SW 1271 (cell line): ENCODE measurements at regions not wholly inside any gene's neighbourhood (a gene's known extent, or its start where the extent isn't known, plus 50 kb on each side); places are given as distances from the start of the nearest gene placed in this dataset.
A peak's percentile ranks its signal among the peaks of the same experiment; 100 is the strongest.
"Not testable (repeated sequence)": the region's sequence is repeated elsewhere in the genome, so short reads cannot be mapped to it uniquely, and the experiment has no call there.

ENCODE experiments used
- DNase-seq, 2 experiments: peaks; one replicate each; lab custom pipeline; 2025; lab: John Stamatoyannopoulos, UW

DNA sequence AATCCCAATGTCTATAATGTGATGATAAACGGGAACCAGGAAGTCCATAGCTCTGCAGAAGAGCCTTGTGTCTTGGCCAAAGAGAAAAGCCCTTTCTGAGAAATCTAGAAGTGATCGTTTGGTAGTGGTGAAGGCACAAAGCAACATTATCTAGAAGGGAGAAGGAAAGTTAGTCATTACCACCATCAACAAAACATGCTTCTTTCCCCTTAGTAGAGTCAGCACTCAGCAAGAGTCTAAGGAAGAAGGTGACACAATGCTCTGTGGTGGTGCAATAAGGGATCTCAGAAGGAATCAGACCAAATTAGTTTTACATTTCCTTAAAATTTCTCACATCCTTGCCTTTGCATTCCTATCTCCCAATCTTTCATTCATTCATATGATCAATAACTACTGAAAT, 134.4 kb upstream of the PRDX6 start:
- no peak for DNase-seq

DNA sequence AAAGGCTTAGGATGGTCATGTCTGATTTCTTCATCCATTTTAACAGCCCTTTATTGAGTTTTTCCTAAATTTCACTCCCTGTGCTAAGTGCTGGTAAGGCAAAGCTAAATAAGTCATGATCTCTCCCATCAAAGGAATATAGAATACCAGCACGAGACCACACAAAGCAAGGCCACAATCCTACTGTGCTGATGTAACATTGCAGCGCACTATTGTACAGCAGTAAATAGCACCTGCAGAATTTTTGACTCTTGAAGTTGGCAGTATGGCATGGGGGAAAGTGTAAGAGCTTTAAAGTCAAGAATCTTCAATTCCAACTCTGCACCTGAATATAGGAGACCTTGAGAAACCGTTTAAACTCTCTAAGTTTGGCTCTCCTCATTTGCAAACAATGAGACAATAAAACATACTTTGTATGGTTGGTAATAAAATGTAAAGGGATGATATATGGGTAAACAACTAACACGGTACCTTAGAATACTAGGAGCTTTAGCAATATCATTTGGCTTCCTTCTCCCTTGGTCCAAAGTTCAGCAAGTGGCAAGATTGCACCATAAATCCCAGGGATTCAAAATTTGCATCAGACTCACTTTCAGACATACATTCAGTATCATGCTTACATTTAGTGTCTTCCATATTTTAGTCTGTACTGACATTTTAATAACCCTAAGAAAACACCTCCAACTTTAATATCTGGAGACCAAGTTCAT, 132.9 kb upstream of the PRDX6 start:
- DNase-seq: no peak

DNA sequence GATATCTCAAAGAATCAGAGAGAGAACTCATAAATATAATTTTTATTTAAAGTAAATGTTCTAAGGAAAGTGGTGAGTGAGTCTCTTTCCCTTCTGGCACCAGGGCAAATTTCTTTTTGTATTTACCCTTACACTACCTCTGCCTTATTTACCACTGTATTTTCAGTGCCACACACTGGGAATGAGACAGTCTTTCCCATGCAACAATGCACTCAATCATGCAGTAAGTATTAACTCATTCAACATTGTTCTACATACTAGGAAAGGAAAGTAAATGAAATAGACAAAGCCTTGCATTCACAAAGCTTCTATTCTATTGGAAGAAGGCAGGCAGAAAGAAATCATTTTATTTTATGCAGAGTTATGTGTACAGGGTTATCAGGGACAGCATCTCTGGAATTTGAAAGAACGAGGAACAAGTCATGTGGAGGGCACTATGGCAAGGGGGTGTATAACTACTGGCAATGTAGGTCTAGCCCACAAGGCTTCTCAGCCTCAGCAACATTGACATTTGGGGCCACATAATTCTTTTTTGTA, 129.8 kb upstream of the PRDX6 start:
- DNase-seq: no peak

DNA sequence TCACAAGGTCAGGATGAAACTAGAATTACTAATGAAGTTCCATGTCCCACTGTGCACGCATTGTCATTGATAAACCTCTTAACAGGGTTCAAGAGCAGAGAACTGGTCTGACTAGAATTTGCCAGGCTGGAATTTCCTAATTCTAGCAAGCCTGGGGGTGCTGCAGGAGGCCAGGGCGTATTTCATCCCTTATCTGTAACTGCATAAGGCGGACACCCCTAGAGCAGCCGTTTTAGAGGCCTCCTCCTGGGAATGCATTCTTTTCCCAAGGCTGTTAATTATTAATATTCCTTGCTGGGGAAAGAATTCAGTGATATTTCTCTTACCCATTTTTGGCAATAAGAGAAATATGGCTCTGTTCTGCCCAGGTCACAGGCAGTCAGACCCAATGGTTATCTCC, 124.5 kb upstream of the PRDX6 start:
- DNase-seq: not testable (repeated sequence)

DNA sequence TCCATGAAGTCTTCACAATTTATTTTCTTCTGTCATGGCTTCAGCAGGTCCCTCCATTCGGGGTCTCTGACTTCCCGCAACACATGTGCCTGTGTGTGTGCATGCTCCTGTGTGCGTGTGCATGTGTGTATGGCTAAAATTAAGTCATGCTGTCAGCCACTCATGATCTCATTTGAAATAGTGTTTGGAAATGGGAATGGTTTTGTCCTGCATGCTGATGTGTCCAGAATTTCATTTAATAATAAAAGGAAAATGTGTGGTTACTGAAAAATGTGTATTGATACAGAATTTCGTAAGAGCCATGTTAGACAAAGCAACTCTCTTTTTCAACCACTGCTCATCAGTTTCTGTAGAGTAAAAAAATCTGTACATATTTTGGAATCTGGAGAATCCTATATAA, 123.8 kb upstream of the PRDX6 start:
- no peak for DNase-seq

DNA sequence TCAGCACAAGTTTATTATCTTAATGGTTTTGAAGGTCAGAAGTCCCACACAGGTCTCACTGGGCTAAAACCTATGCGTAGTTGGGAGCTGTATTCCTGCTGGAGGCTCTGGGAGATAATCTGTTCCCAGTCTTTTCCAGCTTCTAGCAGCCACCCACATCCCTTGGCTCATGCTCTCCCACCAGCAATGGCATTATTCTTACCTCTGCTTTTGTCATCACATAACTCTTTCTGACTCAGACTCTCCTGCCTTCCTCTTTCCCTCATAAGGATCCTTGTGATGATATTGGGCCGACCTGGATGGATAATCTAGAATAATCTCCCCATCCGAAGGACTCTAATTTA, 122.2 kb upstream of the PRDX6 start:
- DNase-seq: no peak

DNA sequence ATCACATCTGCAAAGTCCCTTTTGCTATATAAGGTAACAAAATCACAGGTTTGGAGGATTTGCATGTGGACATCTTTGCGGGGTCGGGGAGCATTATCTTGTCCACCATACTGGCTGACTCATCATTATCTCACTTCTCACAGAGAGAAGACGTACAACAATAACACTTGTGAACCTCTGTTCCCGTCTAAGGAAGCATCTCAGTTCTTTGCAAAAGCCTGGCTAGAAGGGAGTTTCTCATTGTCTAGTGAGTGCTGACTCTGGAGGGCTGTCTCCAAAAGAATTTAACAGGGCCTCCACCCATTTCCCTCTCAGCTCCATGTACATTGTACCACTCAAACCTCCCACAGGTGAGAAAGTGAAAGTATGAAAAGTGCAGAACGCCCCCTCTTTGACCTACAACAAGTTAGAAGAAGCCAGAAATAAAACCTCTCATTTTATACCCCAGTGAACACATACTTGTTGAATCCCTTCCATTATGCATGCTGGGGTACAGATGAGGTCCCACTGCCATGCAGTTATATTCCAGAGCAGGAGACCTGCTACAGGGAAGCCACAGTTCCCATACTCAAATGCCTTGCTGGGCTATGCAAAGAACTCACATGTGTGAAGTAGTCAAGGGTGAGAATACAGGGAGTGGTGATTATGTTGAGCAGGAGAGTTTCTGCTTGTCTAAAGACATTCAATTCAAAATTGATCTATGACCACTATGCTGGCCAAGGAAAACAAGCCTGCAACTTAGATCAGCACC, 121.7 kb upstream of the PRDX6 start:
- no peak for DNase-seq

DNA sequence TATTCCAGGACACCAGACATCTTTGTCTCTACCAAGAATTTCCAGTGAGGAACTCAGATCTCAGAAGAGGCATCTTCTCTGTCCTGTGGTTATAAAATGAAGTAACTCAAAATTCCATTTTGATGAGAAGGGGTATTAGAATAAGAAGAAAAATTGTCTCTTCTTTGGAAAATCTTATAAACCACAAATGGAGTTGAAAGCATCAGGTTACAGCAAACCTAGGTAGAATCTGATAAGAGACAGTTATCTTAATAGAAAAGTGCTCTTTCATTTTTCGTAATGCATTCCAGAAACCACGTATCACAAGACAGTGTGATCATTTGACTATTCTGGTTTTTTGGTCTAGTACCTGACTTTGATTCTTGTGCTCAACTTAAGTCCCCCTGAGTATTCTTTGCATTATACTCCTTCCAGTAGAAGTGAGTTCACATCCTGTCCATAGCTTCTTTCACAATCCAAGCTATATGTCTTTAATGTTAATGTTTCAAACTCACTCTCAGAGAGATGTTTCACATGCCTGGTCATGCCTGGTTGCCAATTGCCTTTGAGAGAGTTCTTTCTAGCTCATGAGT, 120.9 kb upstream of the PRDX6 start:
- no peak for DNase-seq

DNA sequence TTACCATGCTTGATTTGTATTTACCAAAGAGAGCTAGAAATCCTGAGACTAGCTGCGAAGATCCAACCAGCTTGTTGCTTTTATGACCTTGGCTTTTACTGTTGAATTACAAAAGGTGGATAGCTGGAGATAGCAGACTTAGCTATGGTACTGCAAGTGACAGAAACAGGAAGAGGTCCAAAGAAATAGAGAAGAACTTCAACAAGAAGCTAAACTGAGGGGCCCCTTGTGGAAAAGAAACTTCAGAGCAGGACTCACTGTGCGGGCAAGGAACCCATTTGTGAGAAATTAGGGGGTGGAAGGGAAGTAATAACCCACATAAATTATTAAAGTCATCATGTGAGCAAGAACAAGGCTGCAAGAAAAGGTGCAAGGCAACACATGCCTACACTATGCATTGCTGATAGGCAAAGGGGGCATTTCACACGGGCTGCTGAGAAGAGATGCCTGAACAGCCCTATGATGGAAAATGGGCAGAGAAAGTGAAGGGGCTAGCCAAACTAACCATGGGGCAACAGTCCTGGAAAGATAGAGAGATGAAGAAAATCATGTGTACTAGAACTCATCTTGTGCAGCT, 116.6 kb upstream of the PRDX6 start:
- no peak for DNase-seq

DNA sequence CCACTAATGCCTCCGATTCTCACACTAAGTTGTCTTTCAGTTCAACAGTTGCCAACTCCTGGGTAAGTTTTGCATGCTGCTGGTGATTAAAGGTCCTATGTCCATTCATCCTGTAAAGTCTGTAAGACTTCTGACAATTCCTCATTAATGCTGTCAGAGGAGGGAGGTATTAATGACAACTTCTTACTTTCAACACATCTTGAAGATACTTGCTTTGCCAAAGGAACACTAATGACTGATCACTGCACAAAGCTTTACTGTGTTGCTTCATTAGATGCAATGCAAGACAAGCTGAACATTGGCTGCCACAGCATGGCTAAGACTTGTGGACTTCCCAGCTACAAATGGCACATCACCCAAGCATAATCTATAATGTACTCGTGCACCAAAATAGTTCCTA, 114.6 kb upstream of the PRDX6 start:
- DNase-seq: no peak

DNA sequence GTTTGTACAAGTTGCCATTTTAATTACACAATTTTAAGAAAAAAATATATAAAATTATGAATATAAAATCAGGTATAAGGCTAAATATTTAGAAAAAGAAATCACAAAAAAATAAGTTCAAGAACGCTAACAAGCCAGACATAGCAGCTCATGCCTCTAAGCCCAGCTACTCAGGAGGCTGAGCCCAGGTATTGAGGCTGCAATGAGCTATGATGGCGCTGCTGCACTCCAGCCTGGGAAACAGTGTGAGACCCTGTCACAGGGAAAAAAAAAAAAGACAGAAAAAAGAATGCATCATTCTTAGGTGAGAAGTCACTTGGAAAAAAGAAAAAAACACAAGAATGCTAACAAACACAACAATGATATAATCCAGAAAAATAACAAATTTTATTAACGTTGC, 112.3 kb upstream of the PRDX6 start:
- no peak for DNase-seq

DNA sequence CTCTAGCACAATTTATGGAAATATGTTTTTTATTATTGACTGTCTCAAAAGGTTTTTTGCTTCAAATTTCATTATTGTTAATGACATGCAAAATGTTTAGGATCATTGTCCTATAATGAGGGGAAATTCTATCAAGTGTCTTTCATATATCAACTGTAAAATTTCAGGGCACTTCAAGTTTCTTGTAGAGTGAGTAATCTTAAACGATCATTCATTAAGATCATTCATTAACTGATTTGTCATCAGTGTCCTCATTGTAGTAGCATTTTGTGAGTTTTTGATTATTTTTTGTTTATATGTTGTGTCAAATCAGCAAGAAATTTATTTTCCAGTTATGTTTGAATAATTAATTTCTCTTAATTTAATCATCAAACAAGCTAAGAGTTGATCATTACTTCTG, 111.8 kb upstream of the PRDX6 start:
- DNase-seq: no peak

DNA sequence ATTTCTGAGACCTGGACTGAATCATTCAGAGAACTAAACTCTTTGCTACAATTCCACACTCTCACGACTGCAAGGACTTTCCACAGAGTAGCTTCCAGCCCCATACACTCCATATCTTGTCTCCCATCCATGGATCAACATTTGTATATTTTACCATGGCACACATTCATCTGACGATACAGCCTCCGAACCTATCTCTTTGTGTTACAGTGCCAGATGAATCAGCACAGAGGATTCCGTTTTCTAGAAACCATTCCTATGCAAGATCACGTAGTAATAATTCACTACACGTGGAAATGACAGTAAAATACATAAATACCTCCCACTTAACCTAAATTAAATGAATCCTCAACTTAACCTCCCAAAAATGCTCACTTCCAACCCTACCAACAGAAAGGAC, 110.0 kb upstream of the PRDX6 start:
- no peak for DNase-seq

DNA sequence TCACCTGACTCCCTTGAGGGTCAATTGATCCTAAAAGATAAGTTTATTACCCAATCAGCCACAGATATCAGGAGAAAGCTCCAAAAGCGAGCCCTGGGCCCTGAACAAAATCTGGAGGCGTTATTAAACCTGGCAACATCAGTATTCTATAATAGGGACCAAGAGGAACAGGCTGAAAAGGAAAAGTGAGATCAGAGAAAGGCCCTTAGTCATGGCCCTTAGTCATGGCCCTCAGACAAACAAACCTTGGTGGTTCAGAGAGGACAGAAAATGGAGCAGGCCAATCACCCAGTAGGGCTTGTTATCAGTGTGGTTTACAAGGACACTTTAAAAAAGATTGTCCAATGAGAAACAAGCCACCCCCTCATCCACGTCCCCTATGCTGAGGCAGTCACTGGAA, 106.5 kb upstream of the PRDX6 start:
- DNase-seq: not testable (repeated sequence)

DNA sequence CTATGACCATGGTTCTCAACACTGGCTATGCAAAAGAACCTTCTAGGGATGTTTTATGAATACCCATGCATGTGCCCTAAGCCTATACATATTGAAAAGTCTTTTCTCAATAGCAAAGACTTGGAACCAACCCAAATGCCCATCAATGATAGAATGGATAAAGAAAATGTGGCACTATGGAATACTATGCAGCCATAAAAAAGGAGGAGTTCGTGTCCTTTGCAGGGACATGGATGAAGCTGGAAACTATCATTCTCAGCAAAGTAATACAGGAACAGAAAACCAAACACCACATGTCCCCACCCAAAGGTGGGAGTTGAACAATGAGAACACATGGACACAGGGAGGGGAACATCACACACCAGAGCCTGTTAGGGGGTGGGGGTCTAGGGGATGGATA, 101.1 kb upstream of the PRDX6 start:
- not testable (repeated sequence) for DNase-seq

DNA sequence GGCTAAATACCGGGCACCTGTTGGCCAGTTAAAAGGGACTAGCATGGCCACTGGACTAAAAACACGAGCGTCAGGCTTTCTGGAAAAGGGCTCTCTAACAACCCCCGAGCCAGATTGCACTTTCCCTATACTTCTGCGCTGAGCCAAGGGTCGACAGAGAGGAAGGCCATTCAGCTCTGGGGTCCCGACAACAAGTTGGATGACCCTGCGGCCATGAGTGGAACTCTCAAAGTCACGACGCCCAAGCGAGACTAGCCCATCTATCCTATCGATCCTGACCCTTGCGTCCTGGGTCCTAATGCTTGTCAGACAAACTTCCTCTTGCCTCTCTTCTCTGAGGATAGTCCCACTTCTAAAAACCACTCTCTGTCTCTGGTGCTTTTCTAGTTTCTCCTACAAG, 99.9 kb upstream of the PRDX6 start:
- no peak for DNase-seq

DNA sequence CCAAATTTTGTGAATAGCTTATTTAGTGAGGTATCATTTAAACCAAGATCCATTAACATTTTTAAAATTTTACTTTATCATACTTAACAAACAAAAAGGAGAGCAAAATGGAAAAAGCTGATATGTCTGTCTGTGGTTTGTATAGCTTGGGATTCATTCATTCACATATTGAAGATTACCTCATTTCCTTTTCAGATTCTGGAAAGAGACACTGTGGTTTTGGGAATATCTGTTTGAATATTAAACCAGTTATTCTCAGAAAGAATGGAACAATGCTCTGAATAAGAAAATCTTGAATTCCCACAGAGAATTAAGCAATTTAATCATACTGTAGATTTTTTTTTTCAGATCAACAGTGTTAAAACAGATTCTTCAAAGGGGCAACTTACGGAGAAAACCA, 93.8 kb upstream of the PRDX6 start:
- DNase-seq: no peak

DNA sequence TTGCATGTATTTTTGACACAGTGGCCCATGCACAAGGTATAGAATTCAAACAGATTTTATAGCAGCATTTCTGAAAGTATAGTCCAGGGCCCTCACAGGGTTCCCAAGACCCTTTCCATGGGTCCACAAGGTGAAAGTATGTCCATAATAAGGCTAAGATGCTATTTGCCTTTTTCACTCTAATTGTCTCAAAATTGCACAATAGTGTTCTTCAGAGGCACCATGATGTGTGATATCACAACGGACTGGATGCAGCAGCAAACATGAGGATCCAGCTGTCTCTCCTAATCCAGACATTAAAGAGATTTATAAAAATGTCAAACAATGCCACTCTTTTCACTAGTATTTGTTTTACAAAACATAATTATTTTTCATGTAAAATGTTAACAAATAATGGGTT, 88.8 kb upstream of the PRDX6 start:
- no peak for DNase-seq

DNA sequence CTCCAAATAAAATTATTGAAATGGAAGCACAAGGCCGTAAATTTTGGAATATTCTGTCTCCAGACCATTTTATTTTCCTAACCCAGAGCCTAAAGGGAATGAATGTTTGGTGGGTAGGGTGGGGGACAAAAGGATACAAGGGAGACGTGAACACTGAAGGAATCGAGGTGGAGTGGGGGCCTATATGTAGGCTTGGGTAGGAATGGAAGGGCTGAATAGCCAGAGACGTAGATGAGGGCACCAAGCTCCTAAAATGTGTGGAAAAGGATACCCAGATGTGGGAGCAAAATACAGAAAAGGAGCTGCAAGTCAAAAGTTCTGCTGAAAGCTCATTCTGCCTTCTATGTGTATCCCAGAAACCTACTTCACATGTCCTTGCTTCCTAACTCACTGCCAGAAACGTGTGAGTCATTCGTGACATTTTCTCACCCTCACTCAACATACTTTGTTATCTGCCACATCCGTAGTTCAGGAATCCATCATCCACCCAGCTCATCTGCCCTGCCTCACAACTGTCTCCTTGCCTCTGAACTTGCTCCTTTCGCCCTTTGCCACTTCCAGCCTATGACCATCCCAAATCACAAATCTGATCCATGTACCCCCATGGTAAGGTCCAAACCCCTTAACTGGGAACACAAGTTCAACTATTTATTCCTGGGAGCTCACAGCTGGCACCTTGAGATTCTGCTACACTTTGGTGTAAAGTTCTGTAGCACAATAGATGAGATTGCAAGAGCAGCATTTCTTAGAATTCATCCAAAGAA, 84.1 kb upstream of the PRDX6 start:
- DNase-seq: peak in 1 of 2 experiments; percentile 65

DNA sequence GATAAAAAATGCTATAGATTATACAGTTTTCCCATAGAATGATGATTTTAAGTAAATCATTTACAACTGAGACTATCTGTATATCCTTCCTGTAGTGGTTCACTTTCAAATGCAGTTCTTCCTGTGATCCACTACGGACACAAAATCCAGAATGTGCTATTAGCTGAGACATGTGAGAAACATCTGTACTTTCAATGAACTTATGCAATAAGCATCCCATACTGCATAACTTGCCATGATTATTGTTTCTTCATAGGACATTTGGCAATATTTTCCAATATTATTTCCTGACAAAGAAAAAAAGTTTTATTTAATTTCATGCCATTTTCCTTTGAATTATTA, 83.5 kb upstream of the PRDX6 start:
- peak in 1 of 2 experiments; percentile 10 for DNase-seq

DNA sequence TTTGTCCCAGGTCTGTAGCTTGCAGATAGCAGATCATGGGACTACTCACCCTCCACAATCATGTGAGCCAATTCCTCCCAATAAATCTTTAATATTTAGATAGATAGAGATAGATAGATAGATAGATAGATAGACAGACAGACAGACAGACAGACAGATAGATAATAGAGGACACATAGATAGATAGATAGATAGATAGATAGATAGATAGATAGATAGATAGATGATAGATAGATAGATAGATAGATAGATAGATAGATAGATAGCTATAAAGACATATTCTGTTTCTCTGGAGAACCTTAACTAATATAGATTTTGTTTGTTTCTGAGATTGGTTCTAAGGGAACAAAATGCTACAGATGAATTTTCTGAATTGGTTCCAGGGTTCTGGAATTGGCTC, 82.3 kb upstream of the PRDX6 start:
- DNase-seq: not testable (repeated sequence)

DNA sequence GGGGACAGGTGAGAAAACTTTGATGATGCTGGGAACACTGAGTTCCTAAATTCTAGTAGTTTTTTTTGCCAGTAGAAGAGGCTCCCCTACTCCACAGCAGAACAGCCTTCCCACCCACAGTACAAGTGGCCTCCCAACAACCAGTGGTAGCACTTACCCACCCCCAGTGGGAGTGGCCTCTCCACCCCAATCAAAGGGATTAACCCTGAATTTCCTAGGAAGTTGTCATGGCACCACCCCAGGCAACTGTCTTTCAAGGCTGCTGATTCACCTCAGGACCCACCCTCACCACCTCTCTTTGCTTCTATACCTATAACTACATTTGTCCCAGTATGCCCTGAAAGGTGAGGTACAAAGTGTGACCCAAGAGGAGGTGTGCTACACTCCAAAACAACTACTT, 81.4 kb upstream of the PRDX6 start:
- DNase-seq: no peak
